A549 (cell line): ENCODE measurements at regions not wholly inside any gene's neighbourhood (a gene's known extent, or its start where the extent isn't known, plus 50 kb on each side); places are given as distances from the start of the nearest gene placed in this dataset.

Experiments
- CTCF ChIP-seq: fragments of >200 bp; sonication (Bioruptor Twin); formaldehyde crosslinking; IDR thresholded peaks from 3 replicates; pipeline ENCODE4 v1.5.1; 2016
- USF2 ChIP-seq: fragments of 450-650 bp; IDR thresholded peaks from 2 replicates; pipeline ENCODE4 v1.6.1; 2014; ENCODE audit warnings: antibody characterized with exemption

DNA sequence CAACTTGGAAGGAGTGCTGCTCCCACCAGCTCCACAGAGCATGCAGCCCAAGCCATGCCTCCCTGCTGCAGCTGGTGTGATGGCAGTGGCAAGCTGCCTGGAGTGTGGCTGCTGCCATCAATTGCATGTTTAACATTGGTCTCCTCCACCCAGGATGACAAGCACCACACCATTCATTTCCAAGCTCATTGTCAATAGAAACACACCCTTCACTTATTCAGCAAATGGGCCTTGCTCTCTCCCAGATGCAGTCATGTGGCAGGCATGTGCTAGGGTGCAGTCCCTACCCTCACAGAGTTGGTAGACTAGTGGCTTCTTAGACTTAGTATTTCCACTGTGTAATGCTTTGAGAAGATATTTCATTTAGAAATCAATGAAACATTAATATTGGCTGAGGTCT is 70.8 kb upstream of the FGF14 start:
- TF ChIP-seq USF2 = no peak
- no peak for TF ChIP-seq CTCF
